HEK293 (cell line): ENCODE measurements at regions not wholly inside any gene's neighbourhood (a gene's known extent, or its start where the extent isn't known, plus 50 kb on each side); places are given as distances from the start of the nearest gene placed in this dataset.

Experiments used
- CTCF ChIA-PET: fragments of 350-600 bp; formaldehyde crosslinking; extraction: SDS; loops from one replicate; lab custom pipeline; 2021; ENCODE audit warnings: antibody characterized with exemption; lab: Yijun Ruan, JAX
- POLR2A ChIA-PET: fragments of 300-600 bp; formaldehyde crosslinking; extraction: SDS; loops from one replicate; lab custom pipeline; 2020; ENCODE audit warnings: antibody characterized with exemption, inconsistent platforms; lab: Yijun Ruan, JAX
- H3K27ac ChIP-seq: fragments of 200-500 bp; sonication (Bioruptor generic); 2 replicates; pipeline ENCODE4 v1.5.1; 2014; ENCODE audit warnings: low read depth, low read length, control low read depth, inconsistent platforms; ENCODE audit errors: extremely low read depth
- H3K36me3 ChIP-seq, 2 experiments: fragments of 200-500 bp in 1 of 2; sonication (Bioruptor generic) in 1 of 2; 1 replicate in 1 of 2; 2 replicates in 1 of 2; pipeline ENCODE4 v1.5.1; 2014 to 2017; ENCODE audit warnings: inconsistent platforms in 2 of 2, low read length in 2 of 2; ENCODE audit not compliant: control insufficient read depth in 2 of 2, insufficient read depth in 1 of 2
- H3K4me1 ChIP-seq: fragments of 200-500 bp; sonication (Bioruptor generic); 2 replicates; pipeline ENCODE4 v1.5.1; 2014; ENCODE audit warnings: mild to moderate bottlenecking, low read length, inconsistent platforms; ENCODE audit not compliant: control insufficient read depth, insufficient read depth
- H3K4me3 ChIP-seq: 2 replicates; pipeline ENCODE4 v1.5.1; 2011; ENCODE audit warnings: low read depth, mild to moderate bottlenecking, control low read depth, low read length, moderate library complexity
- H3K9me3 ChIP-seq: fragments of 200-500 bp; sonication (Bioruptor generic); 2 replicates; pipeline ENCODE4 v1.5.1; 2014; ENCODE audit warnings: low read depth, low read length, inconsistent platforms; ENCODE audit not compliant: control insufficient read depth, insufficient read depth
- CTCF ChIP-seq: fragments of 450-650 bp; formaldehyde crosslinking; IDR thresholded peaks from 2 replicates; pipeline ENCODE4 v1.5.1; 2016; ENCODE audit warnings: missing biosample characterization, missing genetic modification characterization
- OSR2 ChIP-seq: fragments of 450-650 bp; formaldehyde crosslinking; IDR thresholded peaks from 2 replicates; pipeline ENCODE4 v1.5.1; 2016; ENCODE audit warnings: missing biosample characterization, missing genetic modification characterization
- SCRT1 ChIP-seq: fragments of 450-650 bp; formaldehyde crosslinking; IDR thresholded peaks from 2 replicates; pipeline ENCODE4 v1.5.1; 2016; ENCODE audit warnings: missing biosample characterization, missing genetic modification characterization, borderline replicate concordance
- TCF7L2 ChIP-seq: IDR thresholded peaks from 2 replicates; pipeline ENCODE4 v1.6.1; 2011; ENCODE audit warnings: low read depth, mild to moderate bottlenecking, inconsistent platforms, low read length, moderate library complexity, borderline replicate concordance
- ZBTB7A ChIP-seq: fragments of 450-650 bp; formaldehyde crosslinking; IDR thresholded peaks from 2 replicates; pipeline ENCODE4 v1.5.1; 2016; ENCODE audit warnings: low read depth, missing biosample characterization, missing genetic modification characterization
- ZFP37 ChIP-seq: fragments of 450-650 bp; formaldehyde crosslinking; IDR thresholded peaks from 2 replicates; pipeline ENCODE4 v1.5.1; 2016; ENCODE audit warnings: missing biosample characterization, missing genetic modification characterization
- ZNF16 ChIP-seq: fragments of 450-650 bp; formaldehyde crosslinking; IDR thresholded peaks from 2 replicates; pipeline ENCODE4 v1.5.1; 2016; ENCODE audit warnings: low read depth, missing biosample characterization, missing genetic modification characterization
- ZNF211 ChIP-seq: fragments of 450-650 bp; formaldehyde crosslinking; IDR thresholded peaks from 2 replicates; pipeline ENCODE4 v1.5.1; 2016; ENCODE audit warnings: low read depth, missing biosample characterization, missing genetic modification characterization
- ZNF214 ChIP-seq: fragments of 450-650 bp; formaldehyde crosslinking; IDR thresholded peaks from 2 replicates; pipeline ENCODE4 v1.5.1; 2017; ENCODE audit warnings: missing biosample characterization, mild to moderate bottlenecking, missing genetic modification characterization, borderline replicate concordance
- ZNF350 ChIP-seq: fragments of 450-650 bp; formaldehyde crosslinking; IDR thresholded peaks from 2 replicates; pipeline ENCODE4 v1.5.0; 2017; ENCODE audit warnings: missing biosample characterization, mild to moderate bottlenecking, missing genetic modification characterization
- ZNF37A ChIP-seq: fragments of 450-650 bp; IDR thresholded peaks from 2 replicates; pipeline ENCODE4 v1.5.1; 2018; ENCODE audit warnings: missing biosample characterization, missing genetic modification characterization
- ZNF404 ChIP-seq: fragments of 450-650 bp; formaldehyde crosslinking; IDR thresholded peaks from 2 replicates; pipeline ENCODE4 v1.5.1; 2017; ENCODE audit warnings: missing biosample characterization, missing genetic modification characterization
- ZNF558 ChIP-seq: fragments of 450-650 bp; formaldehyde crosslinking; IDR thresholded peaks from 2 replicates; pipeline ENCODE4 v1.5.1; 2016; ENCODE audit warnings: missing biosample characterization, missing genetic modification characterization
- ZNF561 ChIP-seq: fragments of 450-650 bp; IDR thresholded peaks from 2 replicates; pipeline ENCODE4 v1.5.1; 2018; ENCODE audit warnings: missing biosample characterization, missing genetic modification characterization, borderline replicate concordance
- ZNF791 ChIP-seq: fragments of 450-650 bp; formaldehyde crosslinking; IDR thresholded peaks from 2 replicates; pipeline ENCODE4 v1.5.1; 2016; ENCODE audit warnings: missing biosample characterization, missing genetic modification characterization
- ZNF837 ChIP-seq: fragments of 450-650 bp; formaldehyde crosslinking; IDR thresholded peaks from 2 replicates; pipeline ENCODE4 v1.5.1; 2016; ENCODE audit warnings: missing biosample characterization, missing genetic modification characterization
- ZSCAN30 ChIP-seq: fragments of 450-650 bp; IDR thresholded peaks from 2 replicates; pipeline ENCODE4 v1.5.1; 2018; ENCODE audit warnings: missing biosample characterization, mild to moderate bottlenecking, missing genetic modification characterization, moderate library complexity
- ZXDB ChIP-seq: fragments of 450-650 bp; formaldehyde crosslinking; IDR thresholded peaks from 2 replicates; pipeline ENCODE4 v1.5.1; 2016; ENCODE audit warnings: missing biosample characterization, missing genetic modification characterization
- TF ChIP-seq, protein P1 (sequence below): fragments of 450-650 bp; formaldehyde crosslinking; IDR thresholded peaks from 2 replicates; pipeline ENCODE4 v1.5.1; 2016; ENCODE audit warnings: missing biosample characterization, missing genetic modification characterization
- TF ChIP-seq, protein P2 (sequence below): fragments of 450-650 bp; formaldehyde crosslinking; IDR thresholded peaks from 2 replicates; pipeline ENCODE4 v1.5.1; 2016; ENCODE audit warnings: missing biosample characterization, missing genetic modification characterization

DNA sequence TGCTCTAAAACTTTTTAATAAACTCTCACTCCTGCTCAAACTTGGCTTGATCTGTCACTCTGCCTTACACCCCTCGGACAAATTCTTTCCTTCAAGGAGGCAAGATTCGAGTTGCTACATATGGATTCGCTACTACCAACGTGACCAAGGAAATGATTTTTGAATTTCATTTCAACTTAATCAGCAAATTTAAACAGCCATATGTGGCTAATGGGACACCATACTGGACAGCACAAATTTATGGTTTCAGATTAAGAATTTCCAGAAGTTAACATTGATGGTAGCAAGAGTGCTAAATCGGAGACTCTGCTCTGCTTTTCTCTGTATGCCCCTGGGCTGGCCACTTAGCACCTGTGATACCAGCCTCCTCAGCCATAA lies 318.2 kb upstream of the PSMD7 start:
- Histone ChIP-seq H3K36me3 (no peaks in the 10 kb centered on the region), H3K9me3 (no peaks in the 10 kb centered on the region), H3K27ac (no peak overlapping the region), H3K4me1 (no peaks in the 10 kb centered on the region), H3K4me3 (no peak overlapping the region)
- CTCF ChIA-PET: no interaction called here
- POLR2A ChIA-PET: no interaction called here
- TF ChIP-seq ZXDB (tag by site-specific recombination): no peak
- no peak for TF ChIP-seq OSR2 (tag by site-specific recombination)
- no peak for TF ChIP-seq ZNF791 (tag by site-specific recombination)

DNA sequence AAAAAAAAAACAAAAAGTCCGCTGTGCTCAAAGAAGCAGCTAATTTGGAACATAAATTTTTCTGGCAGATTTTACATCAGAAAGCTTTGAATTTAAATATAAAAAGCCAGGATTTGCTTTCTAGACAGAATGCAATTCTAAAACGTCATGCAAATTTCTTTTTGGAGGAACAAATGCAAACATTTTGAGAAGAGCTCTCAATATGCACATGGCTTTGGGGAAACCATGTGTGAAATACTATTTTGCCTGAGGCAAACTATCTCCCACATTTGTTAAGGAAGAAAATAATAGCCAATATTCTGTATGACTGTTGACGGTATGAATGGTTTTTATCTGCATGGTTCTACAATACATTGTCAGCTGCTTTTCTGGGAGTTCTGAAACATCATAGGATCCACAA lies 320.0 kb upstream of the PSMD7 start:
- Histone ChIP-seq H3K4me3 (no peak overlapping the region), H3K4me1 (no peaks in the 10 kb centered on the region), H3K36me3 (no peaks in the 10 kb centered on the region)
- no peak for TF ChIP-seq ZNF214 (tag by site-specific recombination)
- no peak for TF ChIP-seq ZNF16 (tag by site-specific recombination)
- TF ChIP-seq ZNF561 (tag by site-specific recombination): no peak
- no peak for TF ChIP-seq ZFP37 (tag by site-specific recombination)
- no peak for TF ChIP-seq ZNF211 (tag by site-specific recombination)
- no peak for TF ChIP-seq ZNF350 (tag by site-specific recombination)
- TF ChIP-seq, all 188 proteins: peak for 0
- no peaks in the 10 kb centered on the region for H3K9me3 ChIP-seq
- ChIA-PET POLR2A (no interaction called here), CTCF (no interaction called here)
- H3K27ac ChIP-seq: no peak overlapping the region

GRCh38 chr16:73973174-73973573 lies 323.4 kb upstream of the PSMD7 start:
- ChIA-PET CTCF (interaction anchor here (0.7 kb wide), 1 partner anchor 1113 kb away, joined by 3 read pairs; no protein-coding TSS in a partner anchor), POLR2A (no interaction called here)
- no peak for TF ChIP-seq ZNF837
- TF ChIP-seq ZBTB7A (tag by site-specific recombination): no peak
- TF ChIP-seq TCF7L2: no peak
- no peak for TF ChIP-seq SCRT1
- no peak for TF ChIP-seq ZNF37A (tag by site-specific recombination)
- TF ChIP-seq, protein P1, sequence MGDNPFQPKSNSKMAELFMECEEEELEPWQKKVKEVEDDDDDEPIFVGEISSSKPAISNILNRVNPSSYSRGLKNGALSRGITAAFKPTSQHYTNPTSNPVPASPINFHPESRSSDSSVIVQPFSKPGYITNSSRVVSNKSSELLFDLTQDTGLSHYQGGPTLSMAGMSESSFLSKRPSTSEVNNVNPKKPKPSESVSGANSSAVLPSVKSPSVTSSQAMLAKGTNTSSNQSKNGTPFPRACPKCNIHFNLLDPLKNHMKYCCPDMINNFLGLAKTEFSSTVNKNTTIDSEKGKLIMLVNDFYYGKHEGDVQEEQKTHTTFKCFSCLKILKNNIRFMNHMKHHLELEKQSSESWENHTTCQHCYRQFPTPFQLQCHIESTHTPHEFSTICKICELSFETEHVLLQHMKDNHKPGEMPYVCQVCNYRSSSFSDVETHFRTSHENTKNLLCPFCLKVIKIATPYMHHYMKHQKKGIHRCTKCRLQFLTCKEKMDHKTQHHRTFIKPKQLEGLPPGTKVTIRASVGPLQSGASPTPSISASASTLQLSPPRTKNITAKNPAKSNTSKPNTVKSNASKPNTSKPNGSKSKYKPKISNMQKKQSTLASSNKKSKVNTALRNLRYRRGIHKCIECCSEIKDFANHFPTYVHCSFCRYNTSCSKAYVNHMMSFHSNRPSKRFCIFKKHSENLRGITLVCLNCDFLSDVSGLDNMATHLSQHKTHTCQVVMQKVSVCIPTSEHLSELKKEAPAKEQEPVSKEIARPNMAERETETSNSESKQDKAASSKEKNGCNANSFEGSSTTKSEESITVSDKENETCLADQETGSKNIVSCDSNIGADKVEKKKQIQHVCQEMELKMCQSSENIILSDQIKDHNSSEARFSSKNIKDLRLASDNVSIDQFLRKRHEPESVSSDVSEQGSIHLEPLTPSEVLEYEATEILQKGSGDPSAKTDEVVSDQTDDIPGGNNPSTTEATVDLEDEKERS (tag by site-specific recombination): no peak
- TF ChIP-seq ZSCAN30 (tag by site-specific recombination): no peak
- TF ChIP-seq ZNF558 (tag by site-specific recombination): no peak
- TF ChIP-seq CTCF (tag by site-specific recombination): no peak
- TF ChIP-seq, protein P2, sequence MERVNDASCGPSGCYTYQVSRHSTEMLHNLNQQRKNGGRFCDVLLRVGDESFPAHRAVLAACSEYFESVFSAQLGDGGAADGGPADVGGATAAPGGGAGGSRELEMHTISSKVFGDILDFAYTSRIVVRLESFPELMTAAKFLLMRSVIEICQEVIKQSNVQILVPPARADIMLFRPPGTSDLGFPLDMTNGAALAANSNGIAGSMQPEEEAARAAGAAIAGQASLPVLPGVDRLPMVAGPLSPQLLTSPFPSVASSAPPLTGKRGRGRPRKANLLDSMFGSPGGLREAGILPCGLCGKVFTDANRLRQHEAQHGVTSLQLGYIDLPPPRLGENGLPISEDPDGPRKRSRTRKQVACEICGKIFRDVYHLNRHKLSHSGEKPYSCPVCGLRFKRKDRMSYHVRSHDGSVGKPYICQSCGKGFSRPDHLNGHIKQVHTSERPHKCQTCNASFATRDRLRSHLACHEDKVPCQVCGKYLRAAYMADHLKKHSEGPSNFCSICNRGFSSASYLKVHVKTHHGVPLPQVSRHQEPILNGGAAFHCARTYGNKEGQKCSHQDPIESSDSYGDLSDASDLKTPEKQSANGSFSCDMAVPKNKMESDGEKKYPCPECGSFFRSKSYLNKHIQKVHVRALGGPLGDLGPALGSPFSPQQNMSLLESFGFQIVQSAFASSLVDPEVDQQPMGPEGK (tag by site-specific recombination): no peak
- TF ChIP-seq ZNF404 (tag by site-specific recombination): no peak

More at GRCh38 chr16:73973174-73973573, 323.4 kb upstream of the PSMD7 start:
- no peak overlapping the region for H3K27ac ChIP-seq
- no peaks in the 10 kb centered on the region for H3K36me3 ChIP-seq
- no peaks in the 10 kb centered on the region for H3K9me3 ChIP-seq
- H3K4me3 ChIP-seq: no peak overlapping the region
- no peaks in the 10 kb centered on the region for H3K4me1 ChIP-seq
